ENCODE measurements at regions not wholly inside any gene's neighbourhood (a gene's known extent, or its start where the extent isn't known, plus 50 kb on each side); places are given as distances from the start of the nearest gene placed in this dataset.

DNA sequence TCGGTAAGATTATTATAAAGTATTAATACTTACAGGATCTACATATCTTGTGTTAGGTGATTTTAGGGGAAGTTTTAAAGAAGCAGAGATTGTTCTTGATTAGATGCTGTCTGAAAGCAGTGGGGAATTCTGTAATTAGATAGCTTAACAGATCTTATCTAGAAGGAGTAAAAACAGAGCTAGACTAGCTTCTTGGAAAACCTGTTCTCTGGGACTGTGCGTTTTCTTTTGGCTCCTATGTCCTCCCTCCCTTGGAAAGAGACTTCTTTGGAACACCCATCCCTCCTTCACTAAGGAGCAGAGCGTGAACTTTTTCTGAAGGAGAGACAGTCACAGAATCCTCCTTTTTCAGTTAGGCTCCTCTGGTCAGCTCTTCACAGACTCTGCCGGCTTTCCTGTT lies 83.5 kb upstream of the ZNF184 start:
- no peak overlapping the region for H2BK15ac ChIP-seq (ENCODE audit: low read depth, low read length)
- H2BK5ac ChIP-seq (ENCODE audit: low read depth, low read length, poor library complexity, severe bottlenecking), result no peak overlapping the region
- H3K4me2 ChIP-seq (ENCODE audit: low read depth, low read length), result no peak overlapping the region
- dilution Hi-C loops (cut with HindIII; ENCODE audit: low sequenced_read_pairs, unreplicated experiment), result no loop called here
- no peaks in the 10 kb centered on the region for H3K36me3 ChIP-seq (ENCODE audit: control insufficient read depth, insufficient read depth, low read length)
- H3K9ac ChIP-seq (ENCODE audit: low read depth, low read length), result no peak overlapping the region
- no TSS peak for BruUV-seq (replicated peaks)
- no peak overlapping the region for H4K91ac ChIP-seq (ENCODE audit: insufficient read depth, low read depth, low read length)
- no peak overlapping the region for H2BK20ac ChIP-seq (ENCODE audit: low read depth, low read length)
- no peak overlapping the region for H2AK9ac ChIP-seq (replicated peaks; ENCODE audit: low read depth, low read length, poor library complexity)
- intact Hi-C loops (cut with micrococcal nuclease), result no loop called here
- no peaks in the 10 kb centered on the region for H3K4me1 ChIP-seq (ENCODE audit: control insufficient read depth, insufficient read depth, low read length)
- no peaks in the 10 kb centered on the region for H3K9me3 ChIP-seq (ENCODE audit: control insufficient read depth, insufficient read depth, low read length)
- in situ Hi-C loops (cut with MboI; ENCODE audit: low sequenced_read_pairs), result no loop called here
- H3K23ac ChIP-seq (ENCODE audit: low read depth, low read length), result no peak overlapping the region
- H3K4me3 ChIP-seq (ENCODE audit: insufficient read depth, low read depth, low read length), result no peak overlapping the region
- H2AFZ ChIP-seq (replicated peaks; ENCODE audit: low read length, poor library complexity), result no peak overlapping the region
- H4K8ac ChIP-seq (ENCODE audit: low read depth in 2 of 2, low read length in 2 of 2), result no peak overlapping the region
- ChIA-PET POLR2A (ENCODE audit: unreplicated experiment) (no interaction called here), CTCF (no interaction called here)
- H3K56ac ChIP-seq (ENCODE audit: extremely low read depth, insufficient read depth, low read length), result no peak overlapping the region
- ATAC-seq (ENCODE audit: low read depth) (no peak), DNase-seq (no peak)
- no peak overlapping the region for H3K4ac ChIP-seq (ENCODE audit: low read depth, low read length)
- no peaks in the 10 kb centered on the region for H3K9me1 ChIP-seq (ENCODE audit: insufficient read depth, low read length)
- no peak overlapping the region for H3K18ac ChIP-seq (ENCODE audit: low read depth, low read length)
- no peak for TF ChIP-seq MAFK (IDR thresholded peaks at IDR 0.05; ENCODE audit: low read depth, low read length)
- TF ChIP-seq RFX5 (IDR thresholded peaks at IDR 0.05; ENCODE audit: low read depth, low read length), result no peak
- TF ChIP-seq, protein P1, sequence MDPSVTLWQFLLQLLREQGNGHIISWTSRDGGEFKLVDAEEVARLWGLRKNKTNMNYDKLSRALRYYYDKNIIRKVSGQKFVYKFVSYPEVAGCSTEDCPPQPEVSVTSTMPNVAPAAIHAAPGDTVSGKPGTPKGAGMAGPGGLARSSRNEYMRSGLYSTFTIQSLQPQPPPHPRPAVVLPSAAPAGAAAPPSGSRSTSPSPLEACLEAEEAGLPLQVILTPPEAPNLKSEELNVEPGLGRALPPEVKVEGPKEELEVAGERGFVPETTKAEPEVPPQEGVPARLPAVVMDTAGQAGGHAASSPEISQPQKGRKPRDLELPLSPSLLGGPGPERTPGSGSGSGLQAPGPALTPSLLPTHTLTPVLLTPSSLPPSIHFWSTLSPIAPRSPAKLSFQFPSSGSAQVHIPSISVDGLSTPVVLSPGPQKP (IDR thresholded peaks at IDR 0.05; ENCODE audit: borderline replicate concordance, low read depth, low read length), result no peak
- TF ChIP-seq BHLHE40 (IDR thresholded peaks at IDR 0.05; ENCODE audit: low read depth, low read length), result no peak
- TF ChIP-seq SMC3 (IDR thresholded peaks at IDR 0.05; ENCODE audit: low read depth, low read length), result no peak
- no peak for TF ChIP-seq FOS (IDR thresholded peaks at IDR 0.05; ENCODE audit: low read depth, low read length)
- TF ChIP-seq, protein P2, sequence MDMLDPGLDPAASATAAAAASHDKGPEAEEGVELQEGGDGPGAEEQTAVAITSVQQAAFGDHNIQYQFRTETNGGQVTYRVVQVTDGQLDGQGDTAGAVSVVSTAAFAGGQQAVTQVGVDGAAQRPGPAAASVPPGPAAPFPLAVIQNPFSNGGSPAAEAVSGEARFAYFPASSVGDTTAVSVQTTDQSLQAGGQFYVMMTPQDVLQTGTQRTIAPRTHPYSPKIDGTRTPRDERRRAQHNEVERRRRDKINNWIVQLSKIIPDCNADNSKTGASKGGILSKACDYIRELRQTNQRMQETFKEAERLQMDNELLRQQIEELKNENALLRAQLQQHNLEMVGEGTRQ (IDR thresholded peaks at IDR 0.05; ENCODE audit: low read depth, low read length), result no peak
- no peak for TF ChIP-seq MXI1 (IDR thresholded peaks at IDR 0.05; ENCODE audit: borderline replicate concordance, low read depth, low read length)
- no peak for TF ChIP-seq MAZ (IDR thresholded peaks at IDR 0.05; ENCODE audit: borderline replicate concordance, low read depth, low read length)
- TF ChIP-seq RCOR1 (IDR thresholded peaks at IDR 0.05; ENCODE audit: insufficient replicate concordance, low read length), result no peak
- TF ChIP-seq CEBPB (IDR thresholded peaks at IDR 0.05; ENCODE audit: low read depth, low read length), result no peak
- no peak for TF ChIP-seq RAD21 (IDR thresholded peaks at IDR 0.05; ENCODE audit: low read length)
- TF ChIP-seq CHD1 (IDR thresholded peaks at IDR 0.05; ENCODE audit: low read depth, low read length), result no peak
- TF ChIP-seq POLR2A (IDR thresholded peaks at IDR 0.05; ENCODE audit: low read depth, low read length), result no peak
- TF ChIP-seq NFE2L2 (IDR thresholded peaks at IDR 0.05; ENCODE audit: low read depth, low read length), result no peak
- TF ChIP-seq, protein P3, sequence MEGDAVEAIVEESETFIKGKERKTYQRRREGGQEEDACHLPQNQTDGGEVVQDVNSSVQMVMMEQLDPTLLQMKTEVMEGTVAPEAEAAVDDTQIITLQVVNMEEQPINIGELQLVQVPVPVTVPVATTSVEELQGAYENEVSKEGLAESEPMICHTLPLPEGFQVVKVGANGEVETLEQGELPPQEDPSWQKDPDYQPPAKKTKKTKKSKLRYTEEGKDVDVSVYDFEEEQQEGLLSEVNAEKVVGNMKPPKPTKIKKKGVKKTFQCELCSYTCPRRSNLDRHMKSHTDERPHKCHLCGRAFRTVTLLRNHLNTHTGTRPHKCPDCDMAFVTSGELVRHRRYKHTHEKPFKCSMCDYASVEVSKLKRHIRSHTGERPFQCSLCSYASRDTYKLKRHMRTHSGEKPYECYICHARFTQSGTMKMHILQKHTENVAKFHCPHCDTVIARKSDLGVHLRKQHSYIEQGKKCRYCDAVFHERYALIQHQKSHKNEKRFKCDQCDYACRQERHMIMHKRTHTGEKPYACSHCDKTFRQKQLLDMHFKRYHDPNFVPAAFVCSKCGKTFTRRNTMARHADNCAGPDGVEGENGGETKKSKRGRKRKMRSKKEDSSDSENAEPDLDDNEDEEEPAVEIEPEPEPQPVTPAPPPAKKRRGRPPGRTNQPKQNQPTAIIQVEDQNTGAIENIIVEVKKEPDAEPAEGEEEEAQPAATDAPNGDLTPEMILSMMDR (conservative IDR thresholded peaks at IDR 0.05; ENCODE audit: low read depth, low read length), result no peak
- H4K20me1 ChIP-seq (ENCODE audit: insufficient read depth, low read length), result no peaks in the 10 kb centered on the region
- peaks cover 8% of the 10 kb centered on the region for H3K27me3 ChIP-seq (ENCODE audit: control insufficient read depth, insufficient read depth, low read length)
- H3K27ac ChIP-seq (ENCODE audit: insufficient read depth, low read length), result no peak overlapping the region
- H3K79me1 ChIP-seq (ENCODE audit: low read depth in 1 of 2, low read length in 2 of 2), result no peaks in the 10 kb centered on the region
- no peak overlapping the region for H4K5ac ChIP-seq (ENCODE audit: low read depth, low read length)
- H2BK120ac ChIP-seq (ENCODE audit: low read depth, low read length), result no peak overlapping the region
- H2AK5ac ChIP-seq (ENCODE audit: low read depth, low read length), result no peak overlapping the region
- no peak overlapping the region for H3K14ac ChIP-seq (replicated peaks; ENCODE audit: low read depth, low read length)
- WGBS, 2 experiments (ENCODE audit: extremely low coverage in 2 of 2, insufficient read length in 1 of 2), result no CpG with 5 or more reads among the region's 4 CpGs

Data from IMR-90 (cell line).